PC-9 (cell line): ENCODE measurements at regions not wholly inside any gene's neighbourhood (a gene's known extent, or its start where the extent isn't known, plus 50 kb on each side); places are given as distances from the start of the nearest gene placed in this dataset.

ENCODE experiments used
- BruUV-seq: library from RNA; stranded (reverse); fragments of 400-500 nt; replicated peaks from 2 replicates; lab custom pipeline; 2021; lab: Mats Ljungman, UMichigan
- CTCF ChIA-PET: fragments of 300-600 bp; sonication (Branson Sonifier 250); formaldehyde crosslinking; loops from one replicate; lab custom pipeline; 2022; ENCODE audit warnings: antibody characterized with exemption; lab: Charles Lee
- POLR2A ChIA-PET: fragments of 300-600 bp; sonication (Branson Sonifier 250); formaldehyde crosslinking; loops from one replicate; lab custom pipeline; 2022; ENCODE audit warnings: antibody characterized with exemption; ENCODE audit not compliant: unreplicated experiment; lab: Charles Lee
- DNase-seq, 2 experiments: peaks; one replicate each; pipeline versions ENCODE4 v3.0.0 to v3.0.0-alpha.2; 2015 to 2022; ENCODE audit warnings: mixed read lengths in 1 of 2
- H2AFZ ChIP-seq: fragments of 200-600 bp; sonication (generic); 2 replicates; pipeline ENCODE4 v1.8.1; 2017; ENCODE audit warnings: antibody characterized with exemption
- H3F3A ChIP-seq: fragments of 200-600 bp; sonication (generic); 2 replicates; pipeline ENCODE4 v1.8.1; 2017; ENCODE audit warnings: antibody characterized with exemption, mild to moderate bottlenecking, low read depth; ENCODE audit not compliant: insufficient read depth
- H3K27ac ChIP-seq: fragments of 200-600 bp; sonication (generic); 2 replicates; pipeline ENCODE4 v1.6.1; 2016; ENCODE audit warnings: mixed run types
- H3K27me3 ChIP-seq: fragments of 200-600 bp; sonication (generic); 2 replicates; pipeline ENCODE4 v1.6.1; 2016; ENCODE audit warnings: low read depth, mixed run types; ENCODE audit not compliant: insufficient read depth
- H3K36me3 ChIP-seq: fragments of 200-600 bp; sonication (generic); 2 replicates; pipeline ENCODE4 v1.6.1; 2016; ENCODE audit warnings: low read depth, mixed run types
- H3K4me1 ChIP-seq: fragments of 200-600 bp; sonication (generic); replicated peaks from 2 replicates; pipeline ENCODE4 v1.6.1; 2016; ENCODE audit warnings: mixed run types; ENCODE audit not compliant: insufficient read depth
- H3K4me2 ChIP-seq: fragments of 200-600 bp; sonication (generic); 2 replicates; pipeline ENCODE4 v1.6.1; 2017; ENCODE audit warnings: mixed run types
- H3K4me3 ChIP-seq: fragments of 200-600 bp; sonication (generic); 2 replicates; pipeline ENCODE4 v1.6.1; 2016; ENCODE audit warnings: mixed run types
- H3K79me2 ChIP-seq: fragments of 200-600 bp; sonication (generic); 2 replicates; pipeline ENCODE4 v1.6.1; 2017; ENCODE audit warnings: low read depth, mixed run types
- H3K9me2 ChIP-seq: fragments of 200-600 bp; sonication (generic); 2 replicates; pipeline ENCODE4 v1.8.1; 2017; ENCODE audit warnings: mild to moderate bottlenecking; ENCODE audit not compliant: insufficient read depth
- H3K9me3 ChIP-seq: fragments of 200-600 bp; sonication (generic); 2 replicates; pipeline ENCODE4 v1.8.1; 2016; ENCODE audit warnings: low read depth; ENCODE audit not compliant: insufficient read depth
- H4K20me1 ChIP-seq: fragments of 200-600 bp; sonication (generic); 2 replicates; pipeline ENCODE4 v1.8.1; 2017; ENCODE audit not compliant: insufficient read depth
- CTCF ChIP-seq: fragments of 200-600 bp; sonication (generic); conservative IDR thresholded peaks from 2 replicates; pipeline ENCODE4 v1.6.1; 2017; ENCODE audit warnings: mixed run types, antibody characterized with exemption, mild to moderate bottlenecking, moderate library complexity
- EZH2 ChIP-seq: fragments of 200-600 bp; sonication (generic); IDR thresholded peaks from 2 replicates; pipeline ENCODE4 v1.8.0; 2017; ENCODE audit warnings: antibody characterized with exemption, low read depth
- intact Hi-C: fragments of 100-400 bp; cut with micrococcal nuclease; formaldehyde crosslinking; loops from one replicate; pipeline ENCODE4 v1.10.0; 2022; ENCODE audit not compliant: unreplicated experiment

GRCh38 chr5:152151113-152151512, 226.5 kb upstream of the GLRA1 start:
- Histone ChIP-seq H3F3A (no peaks in the 10 kb centered on the region), H3K4me3 (no peak overlapping the region), H3K36me3 (no peaks in the 10 kb centered on the region), H3K4me2 (no peak overlapping the region), H3K9me2 (no peaks in the 10 kb centered on the region), H3K9me3 (no peaks in the 10 kb centered on the region), H2AFZ (no peak overlapping the region), H3K4me1 (no peaks in the 10 kb centered on the region), H3K27ac (no peak overlapping the region), H3K79me2 (no peaks in the 10 kb centered on the region), H3K27me3 (no peaks in the 10 kb centered on the region), H4K20me1 (no peaks in the 10 kb centered on the region)
- DNase-seq, result no peak
- CTCF ChIA-PET, result no interaction called here
- POLR2A ChIA-PET, result no interaction called here
- BruUV-seq, result no TSS peak
- intact Hi-C loops, result no loop called here
- no peak for TF ChIP-seq EZH2
- no peak for TF ChIP-seq CTCF

- no peaks in the 10 kb centered on the region for H3K4me1 ChIP-seq
- DNase-seq, result no peak
- no peak overlapping the region for H3K4me2 ChIP-seq
- H3K9me2 ChIP-seq, result no peaks in the 10 kb centered on the region
- no peaks in the 10 kb centered on the region for H3K9me3 ChIP-seq
- no peaks in the 10 kb centered on the region for H3K27me3 ChIP-seq
- POLR2A ChIA-PET, result no interaction called here
- no peaks in the 10 kb centered on the region for H3F3A ChIP-seq
- H3K4me3 ChIP-seq, result no peak overlapping the region
- no peaks in the 10 kb centered on the region for H3K79me2 ChIP-seq
- CTCF ChIA-PET, result no interaction called here
- TF ChIP-seq EZH2, result no peak
- TF ChIP-seq CTCF, result no peak
- no peaks in the 10 kb centered on the region for H4K20me1 ChIP-seq
- BruUV-seq, result no TSS peak
- intact Hi-C loops, result no loop called here
- H3K36me3 ChIP-seq, result no peaks in the 10 kb centered on the region
- no peak overlapping the region for H2AFZ ChIP-seq
- no peak overlapping the region for H3K27ac ChIP-seq
Observed at GRCh38 chr5:152147286-152147685, 222.6 kb upstream of the GLRA1 start.

GRCh38 chr5:152146566-152146965, 221.9 kb upstream of the GLRA1 start:
- intact Hi-C loops, result no loop called here
- Histone ChIP-seq H3K4me2 (no peak overlapping the region), H3K9me3 (no peaks in the 10 kb centered on the region), H3K4me1 (no peaks in the 10 kb centered on the region), H3F3A (no peaks in the 10 kb centered on the region), H4K20me1 (no peaks in the 10 kb centered on the region), H3K36me3 (no peaks in the 10 kb centered on the region), H3K27me3 (no peaks in the 10 kb centered on the region), H2AFZ (no peak overlapping the region), H3K79me2 (no peaks in the 10 kb centered on the region), H3K4me3 (no peak overlapping the region), H3K27ac (no peak overlapping the region), H3K9me2 (no peaks in the 10 kb centered on the region)
- POLR2A ChIA-PET, result no interaction called here
- CTCF ChIA-PET, result no interaction called here
- BruUV-seq, result no TSS peak
- DNase-seq, result no peak
- no peak for TF ChIP-seq CTCF
- TF ChIP-seq EZH2, result no peak
